ENCODE measurements at regions not wholly inside any gene's neighbourhood (a gene's known extent, or its start where the extent isn't known, plus 50 kb on each side); places are given as distances from the start of the nearest gene placed in this dataset.
"Not testable (repeated sequence)": the region's sequence is repeated elsewhere in the genome, so short reads cannot be mapped to it uniquely, and the experiment has no call there.

GRCh38 chr2:111290370-111290769 lies 169.7 kb downstream of the BCL2L11 start:
- H3K9me3 ChIP-seq (ENCODE audit: control insufficient read depth, insufficient read depth, low read length); H3K4me1 ChIP-seq (ENCODE audit: insufficient read depth, low read length); H3K36me3 ChIP-seq (ENCODE audit: insufficient read depth, low read length); H3K9ac ChIP-seq (ENCODE audit: low read depth, low read length): not testable (repeated sequence)

- H3K9ac ChIP-seq (ENCODE audit: low read depth, low read length); H3K36me3 ChIP-seq (ENCODE audit: insufficient read depth, low read length); H3K9me3 ChIP-seq (ENCODE audit: control insufficient read depth, insufficient read depth, low read length); H3K4me1 ChIP-seq (ENCODE audit: insufficient read depth, low read length): not testable (repeated sequence)
Observed at GRCh38 chr2:111291566-111291965, 170.9 kb downstream of the BCL2L11 start.

DNA sequence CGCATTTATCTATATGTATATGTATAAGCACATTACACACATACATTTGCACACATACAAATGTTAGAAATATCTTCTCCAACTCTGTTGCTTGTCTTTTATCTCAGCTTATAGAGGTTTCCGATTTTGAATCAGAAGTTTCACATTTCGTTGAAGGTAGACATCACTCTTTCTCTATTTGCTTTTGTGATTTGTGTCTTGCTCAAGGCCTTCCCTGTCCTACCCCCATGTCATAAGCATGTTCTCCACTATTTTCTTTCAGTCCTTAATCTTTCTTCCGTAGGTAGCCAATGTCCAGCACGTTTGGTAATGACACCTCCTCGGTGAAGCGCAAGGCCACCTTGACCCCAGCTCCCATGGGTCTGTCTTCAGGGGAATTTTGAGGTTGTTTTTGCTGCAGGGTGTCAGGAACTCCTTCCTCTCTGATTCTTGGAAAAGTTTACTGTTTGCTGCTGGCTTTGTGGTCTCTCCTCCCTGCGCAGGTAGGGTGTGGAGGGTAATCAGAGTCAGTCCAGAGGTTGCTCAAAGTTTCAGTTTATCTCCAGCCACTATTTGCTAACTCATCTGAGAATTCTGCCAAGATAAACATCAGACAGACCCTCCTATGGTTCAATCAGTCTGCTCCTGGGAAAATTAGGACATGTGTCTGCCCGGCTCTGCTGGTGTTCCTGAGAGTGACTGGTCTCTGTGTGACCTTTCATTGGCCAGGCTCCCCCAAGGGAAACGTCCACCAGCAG lies 171.7 kb downstream of the BCL2L11 start:
- H3K4me1 ChIP-seq (ENCODE audit: insufficient read depth, low read length): not testable (repeated sequence)

DNA sequence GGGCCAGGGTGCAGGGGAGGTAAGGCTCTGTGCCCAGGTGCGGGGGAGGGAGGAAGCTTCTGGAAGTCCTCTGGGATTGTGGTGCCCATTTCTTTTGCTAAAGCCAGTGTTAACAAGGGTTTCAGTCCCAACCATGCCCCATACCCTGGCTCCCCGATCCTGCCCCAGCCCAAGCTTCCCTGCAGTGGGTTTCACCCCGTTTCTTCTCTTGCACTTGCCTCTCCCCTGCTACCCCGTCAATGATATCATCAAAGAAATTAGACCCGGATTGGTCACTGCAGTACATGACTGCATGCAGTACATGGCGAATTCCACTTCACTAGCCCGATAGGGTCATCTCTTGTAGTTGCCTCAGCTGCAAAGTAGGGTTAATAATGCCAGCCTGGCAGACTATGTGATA lies 174.0 kb downstream of the BCL2L11 start:
- H3K4me1 ChIP-seq (ENCODE audit: insufficient read depth, low read length); H3K36me3 ChIP-seq (ENCODE audit: insufficient read depth, low read length); H3K9ac ChIP-seq (ENCODE audit: low read depth, low read length); H3K9me3 ChIP-seq (ENCODE audit: control insufficient read depth, insufficient read depth, low read length): not testable (repeated sequence)

More for the DNA sequence above, 171.7 kb downstream of the BCL2L11 start:
- H3K9me3 ChIP-seq (ENCODE audit: control insufficient read depth, insufficient read depth, low read length); H3K36me3 ChIP-seq (ENCODE audit: insufficient read depth, low read length); H3K9ac ChIP-seq (ENCODE audit: low read depth, low read length): not testable (repeated sequence)

DNA sequence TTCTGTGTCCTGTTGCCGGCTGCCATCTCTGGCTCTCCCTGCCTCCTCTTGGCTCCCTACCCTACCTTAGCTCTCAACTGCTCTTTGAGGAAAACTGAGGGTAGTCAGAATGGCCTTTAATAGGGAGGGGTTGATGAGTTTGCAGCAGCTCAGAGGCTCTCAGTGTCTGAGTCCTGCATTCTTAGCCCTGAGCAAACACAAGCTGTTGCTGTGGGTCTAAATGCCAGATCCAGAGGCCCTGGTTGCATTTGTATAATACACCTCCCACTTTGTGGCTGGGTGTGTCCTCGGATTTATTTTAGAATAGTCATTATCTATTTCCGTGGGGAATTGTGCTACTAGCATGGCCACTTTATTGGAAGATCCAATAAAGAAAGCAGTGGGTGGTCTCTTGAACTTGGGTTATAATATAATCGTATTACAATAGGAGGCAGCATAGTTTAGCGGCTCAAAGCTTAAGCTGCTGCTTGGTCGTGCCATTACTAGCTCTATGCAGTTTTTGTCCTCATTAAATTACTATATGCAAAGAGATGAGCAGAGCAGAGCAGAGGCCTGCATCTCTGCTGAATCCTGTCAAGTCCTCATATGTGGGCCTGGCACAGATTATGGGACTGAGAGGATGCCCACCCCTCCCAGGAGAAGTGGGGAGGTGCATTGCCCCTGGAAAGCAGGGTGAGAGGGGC lies 175.5 kb downstream of the BCL2L11 start:
- H3K9ac ChIP-seq (ENCODE audit: low read depth, low read length); H3K36me3 ChIP-seq (ENCODE audit: insufficient read depth, low read length); H3K9me3 ChIP-seq (ENCODE audit: control insufficient read depth, insufficient read depth, low read length); H3K4me1 ChIP-seq (ENCODE audit: insufficient read depth, low read length): not testable (repeated sequence)

DNA sequence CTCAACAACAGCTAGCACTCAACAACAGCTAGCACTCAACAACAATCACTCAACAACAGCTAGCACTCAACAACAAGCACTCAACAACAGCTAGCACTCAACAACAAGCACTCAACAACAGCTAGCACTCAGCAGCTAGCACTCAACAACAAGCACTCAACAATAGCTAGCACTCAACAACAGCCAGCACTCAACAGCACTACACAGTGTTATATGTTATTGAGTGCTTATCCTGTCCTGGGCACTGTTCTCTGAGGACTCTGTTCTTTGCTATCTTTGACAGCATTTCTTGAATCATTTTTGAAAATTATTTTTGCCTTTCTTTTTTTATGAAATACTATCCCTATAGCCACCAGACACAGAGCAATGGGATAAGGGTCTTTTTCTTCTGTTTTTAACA lies 176.4 kb downstream of the BCL2L11 start:
- H3K4me1 ChIP-seq (ENCODE audit: insufficient read depth, low read length); H3K36me3 ChIP-seq (ENCODE audit: insufficient read depth, low read length); H3K9me3 ChIP-seq (ENCODE audit: control insufficient read depth, insufficient read depth, low read length); H3K9ac ChIP-seq (ENCODE audit: low read depth, low read length): not testable (repeated sequence)

- not testable (repeated sequence) for H3K9me3 ChIP-seq (ENCODE audit: control insufficient read depth, insufficient read depth, low read length); H3K4me1 ChIP-seq (ENCODE audit: insufficient read depth, low read length); H3K9ac ChIP-seq (ENCODE audit: low read depth, low read length); H3K36me3 ChIP-seq (ENCODE audit: insufficient read depth, low read length)
Observed at GRCh38 chr2:111298927-111299326, 178.2 kb downstream of the BCL2L11 start.

DNA sequence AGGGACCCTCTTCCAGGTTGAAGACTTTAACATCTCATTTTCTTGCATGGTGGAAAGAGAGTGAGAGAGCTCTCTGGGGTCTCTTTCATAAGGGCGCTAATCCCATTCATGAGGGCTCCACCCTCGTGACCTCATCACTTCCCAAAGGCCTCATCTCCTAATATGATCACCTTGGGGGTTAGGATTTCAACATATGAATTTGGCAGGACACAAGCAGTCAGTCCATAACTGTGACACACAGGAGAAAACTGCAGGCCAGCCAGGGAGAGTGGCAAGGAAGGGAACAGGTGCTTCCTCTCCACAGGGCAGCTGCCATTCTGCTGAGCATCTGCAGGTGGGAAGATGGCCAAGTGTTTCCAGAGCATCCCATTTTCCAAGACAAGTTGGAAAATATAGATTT lies 178.9 kb downstream of the BCL2L11 start:
- H3K9ac ChIP-seq (ENCODE audit: low read depth, low read length); H3K9me3 ChIP-seq (ENCODE audit: control insufficient read depth, insufficient read depth, low read length); H3K36me3 ChIP-seq (ENCODE audit: insufficient read depth, low read length); H3K4me1 ChIP-seq (ENCODE audit: insufficient read depth, low read length): not testable (repeated sequence)

- H3K9ac ChIP-seq (ENCODE audit: low read depth, low read length); H3K4me1 ChIP-seq (ENCODE audit: insufficient read depth, low read length); H3K36me3 ChIP-seq (ENCODE audit: insufficient read depth, low read length); H3K9me3 ChIP-seq (ENCODE audit: control insufficient read depth, insufficient read depth, low read length): not testable (repeated sequence)
Observed at GRCh38 chr2:111301677-111302076, 181.0 kb downstream of the BCL2L11 start.

DNA sequence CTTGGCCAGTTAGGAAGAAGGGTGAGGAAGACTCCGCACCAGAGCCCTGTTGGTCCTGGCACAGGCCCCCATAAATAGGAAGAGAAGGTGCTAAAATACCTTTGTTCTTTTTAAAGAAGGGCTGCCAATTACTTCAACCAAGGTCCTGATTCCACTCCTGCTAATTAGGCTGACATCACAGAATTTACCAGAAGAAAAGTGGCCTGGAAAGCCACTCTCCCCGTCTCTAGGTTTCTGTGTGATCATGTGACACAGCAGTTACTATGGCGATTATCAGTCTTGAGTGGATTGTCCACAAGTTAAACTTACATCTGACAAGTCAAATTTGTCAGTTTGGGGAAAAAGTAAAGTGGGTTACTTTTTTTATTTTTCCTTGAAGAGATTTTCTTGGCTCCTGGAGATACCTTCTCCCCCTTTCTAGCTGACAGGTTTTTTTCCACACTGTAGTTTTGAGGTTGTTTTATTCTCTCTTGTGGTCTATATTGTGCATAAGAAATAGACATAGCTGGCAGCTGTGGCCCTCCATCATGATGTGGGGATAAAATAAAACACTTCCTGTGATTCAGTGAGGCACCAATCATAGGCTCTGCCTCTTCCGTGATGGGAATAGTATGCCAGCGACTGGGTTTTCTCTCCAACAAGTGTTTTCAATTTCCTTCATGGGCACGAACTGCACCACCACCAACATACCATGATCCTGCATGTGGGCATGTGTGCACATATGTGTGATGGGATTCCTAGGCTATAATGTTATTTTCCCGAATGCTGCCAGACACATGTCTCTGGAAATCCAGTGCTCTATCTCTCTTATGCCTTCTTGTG lies 181.9 kb downstream of the BCL2L11 start:
- H3K36me3 ChIP-seq (ENCODE audit: insufficient read depth, low read length); H3K9ac ChIP-seq (ENCODE audit: low read depth, low read length); H3K9me3 ChIP-seq (ENCODE audit: control insufficient read depth, insufficient read depth, low read length); H3K4me1 ChIP-seq (ENCODE audit: insufficient read depth, low read length): not testable (repeated sequence)

DNA sequence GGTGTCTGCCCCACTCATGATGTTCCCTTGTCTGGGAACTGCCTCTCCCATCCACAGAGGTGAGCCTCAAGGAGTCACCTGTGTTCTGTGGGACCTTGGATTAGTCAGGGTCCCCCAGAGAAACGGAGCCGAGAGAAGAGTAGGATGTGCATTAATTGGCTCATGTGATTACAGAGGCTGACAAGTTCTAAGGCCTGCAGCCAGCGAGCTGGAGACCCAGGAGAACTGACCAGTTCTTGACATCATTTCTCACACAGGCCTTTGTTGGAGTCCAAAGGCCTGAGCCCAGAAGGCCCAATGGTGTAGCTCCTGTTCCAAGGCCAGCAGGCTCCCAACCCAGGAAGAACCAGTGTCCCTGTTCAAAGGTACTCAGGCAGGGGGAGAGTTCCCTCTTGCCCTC lies 186.6 kb downstream of the BCL2L11 start:
- not testable (repeated sequence) for H3K9me3 ChIP-seq (ENCODE audit: control insufficient read depth, insufficient read depth, low read length); H3K9ac ChIP-seq (ENCODE audit: low read depth, low read length); H3K36me3 ChIP-seq (ENCODE audit: insufficient read depth, low read length); H3K4me1 ChIP-seq (ENCODE audit: insufficient read depth, low read length)

DNA sequence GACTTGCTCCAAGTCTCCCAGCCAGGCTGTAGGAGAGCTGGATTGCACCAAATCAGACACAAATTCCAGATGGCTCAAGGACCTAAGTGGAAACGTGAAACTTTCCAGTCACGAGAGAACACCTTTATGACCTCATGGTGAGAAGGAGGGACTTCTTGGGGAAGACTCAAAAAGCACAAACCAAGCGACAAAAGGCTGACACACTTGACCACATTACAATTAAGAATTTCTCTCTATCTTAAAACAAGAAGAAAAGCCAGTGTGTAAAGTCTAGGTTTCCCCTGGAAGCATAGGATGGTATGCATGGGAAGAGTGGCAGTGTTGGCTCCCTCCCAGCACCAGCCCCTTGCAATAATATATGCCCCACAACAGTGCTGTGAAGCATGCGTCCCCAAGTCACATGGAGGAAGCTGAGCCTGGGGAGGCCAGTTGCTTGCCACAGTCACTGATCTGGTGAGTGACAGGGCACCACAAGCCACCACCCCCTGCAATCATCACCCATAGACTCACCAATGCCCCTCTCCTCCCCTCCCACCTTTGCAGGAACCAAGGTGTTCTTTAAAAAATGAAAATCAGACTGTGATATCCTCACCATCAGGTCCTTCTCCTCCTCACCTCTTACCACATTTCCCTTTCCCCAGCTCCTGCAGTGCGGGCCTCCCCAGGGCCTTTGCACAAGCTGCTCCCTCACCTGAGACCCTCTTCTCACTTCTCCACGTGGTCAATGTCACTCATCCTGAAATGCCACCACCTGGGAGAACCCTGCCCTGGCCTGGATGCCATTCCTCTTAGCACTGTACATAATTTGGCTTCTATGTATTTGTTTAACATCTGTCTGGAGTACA lies 188.7 kb downstream of the BCL2L11 start:
- H3K9ac ChIP-seq (ENCODE audit: low read depth, low read length); H3K9me3 ChIP-seq (ENCODE audit: control insufficient read depth, insufficient read depth, low read length); H3K36me3 ChIP-seq (ENCODE audit: insufficient read depth, low read length); H3K4me1 ChIP-seq (ENCODE audit: insufficient read depth, low read length): not testable (repeated sequence)

DNA sequence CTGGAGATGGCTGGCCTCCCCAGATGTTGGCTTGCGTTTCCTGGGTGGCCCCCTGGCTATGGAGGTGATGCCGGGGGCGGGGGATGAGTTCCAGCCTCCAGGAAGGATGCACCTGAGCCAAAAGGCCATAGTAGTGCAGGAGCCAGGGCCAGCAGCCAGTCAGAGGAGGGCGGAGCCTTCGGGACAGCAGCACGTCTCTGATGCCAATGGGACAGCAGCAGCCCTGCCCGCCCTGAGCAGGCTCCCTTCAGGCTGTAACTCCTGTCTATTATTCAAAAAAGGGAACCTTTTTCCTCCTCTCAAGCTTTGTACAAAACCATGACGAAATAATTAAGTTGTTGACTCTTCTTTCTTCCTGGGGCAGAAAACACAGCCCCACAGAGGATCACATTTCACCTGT lies 189.7 kb downstream of the BCL2L11 start:
- H3K4me1 ChIP-seq (ENCODE audit: insufficient read depth, low read length); H3K9me3 ChIP-seq (ENCODE audit: control insufficient read depth, insufficient read depth, low read length); H3K36me3 ChIP-seq (ENCODE audit: insufficient read depth, low read length); H3K9ac ChIP-seq (ENCODE audit: low read depth, low read length): not testable (repeated sequence)

DNA sequence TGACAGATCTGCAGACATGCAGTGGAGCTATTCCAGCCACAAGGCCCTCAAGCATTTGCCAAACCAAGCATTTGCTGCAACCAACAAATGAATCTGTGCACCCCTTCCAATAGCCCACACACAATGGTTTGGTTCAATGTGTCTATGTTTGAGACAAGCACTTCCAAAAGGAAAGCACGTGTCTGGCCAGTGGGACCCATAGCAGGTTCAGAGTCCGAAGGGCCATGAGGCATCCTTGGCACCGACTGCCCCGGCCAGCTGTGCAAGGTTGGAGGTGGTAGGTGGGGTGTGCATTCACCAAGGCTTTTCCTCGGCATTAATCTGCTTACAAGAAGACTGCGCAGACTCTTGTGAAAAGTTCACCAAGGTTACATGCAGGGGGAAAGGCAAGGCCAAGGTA lies 190.9 kb downstream of the BCL2L11 start:
- not testable (repeated sequence) for H3K4me1 ChIP-seq (ENCODE audit: insufficient read depth, low read length); H3K9me3 ChIP-seq (ENCODE audit: control insufficient read depth, insufficient read depth, low read length); H3K9ac ChIP-seq (ENCODE audit: low read depth, low read length); H3K36me3 ChIP-seq (ENCODE audit: insufficient read depth, low read length)

Measured in ES-I3 (cell line).